IMR-90 (cell line): ENCODE measurements at regions not wholly inside any gene's neighbourhood (a gene's known extent, or its start where the extent isn't known, plus 50 kb on each side); places are given as distances from the start of the nearest gene placed in this dataset.

ENCODE experiments used
- ATAC-seq: fragments of 200-7000 bp; cut with Tn5 transposase; 2 replicates; pipeline ENCODE4 v1.9.1; 2020; ENCODE audit warnings: low read depth, mild to moderate bottlenecking, moderate library complexity
- BruUV-seq: library from RNA; stranded (reverse); fragments of 400-500 nt; replicated peaks from 2 replicates; lab custom pipeline; 2021; lab: Mats Ljungman, UMichigan
- CTCF ChIA-PET: fragments of 300-600 bp; formaldehyde crosslinking; extraction: SDS; loops from one replicate; lab custom pipeline; 2021; ENCODE audit warnings: antibody characterized with exemption; lab: Yijun Ruan, JAX
- POLR2A ChIA-PET: fragments of 300-600 bp; sonication (Branson Sonifier 250); formaldehyde crosslinking; loops from one replicate; lab custom pipeline; 2022; ENCODE audit warnings: antibody characterized with exemption; ENCODE audit not compliant: unreplicated experiment; lab: Charles Lee
- DNase-seq: peaks from one replicate; pipeline ENCODE4 v3.0.0; 2013
- H2AFZ ChIP-seq: replicated peaks from 2 replicates; pipeline ENCODE3; 2013; ENCODE audit warnings: low read length, mild to moderate bottlenecking; ENCODE audit not compliant: poor library complexity
- H2AK5ac ChIP-seq: 2 replicates; pipeline ENCODE4 v1.6.1; 2013; ENCODE audit warnings: low read depth, low read length, inconsistent platforms
- H2AK9ac ChIP-seq: replicated peaks from 2 replicates; pipeline ENCODE3; 2013; ENCODE audit warnings: mild to moderate bottlenecking, low read depth, low read length, moderate library complexity; ENCODE audit not compliant: poor library complexity
- H2BK120ac ChIP-seq: 2 replicates; pipeline ENCODE4 v1.6.1; 2013; ENCODE audit warnings: low read depth, low read length, inconsistent platforms
- H2BK15ac ChIP-seq: 3 replicates; pipeline ENCODE4 v1.6.1; 2013; ENCODE audit warnings: low read depth, low read length, inconsistent platforms
- H2BK20ac ChIP-seq: 2 replicates; pipeline ENCODE4 v1.6.1; 2013; ENCODE audit warnings: low read depth, mild to moderate bottlenecking, inconsistent platforms, low read length, moderate library complexity
- H2BK5ac ChIP-seq: 2 replicates; pipeline ENCODE4 v1.6.1; 2013; ENCODE audit warnings: mild to moderate bottlenecking, low read depth, low read length, inconsistent platforms; ENCODE audit not compliant: poor library complexity, severe bottlenecking
- H3K14ac ChIP-seq: replicated peaks from 2 replicates; pipeline ENCODE4 v1.6.1; 2013; ENCODE audit warnings: low read depth, low read length, inconsistent platforms
- H3K18ac ChIP-seq: 2 replicates; pipeline ENCODE4 v1.6.1; 2013; ENCODE audit warnings: low read depth, low read length, control low read depth
- H3K23ac ChIP-seq: 2 replicates; pipeline ENCODE4 v1.6.1; 2013; ENCODE audit warnings: low read depth, low read length, inconsistent platforms
- H3K27ac ChIP-seq: 2 replicates; pipeline ENCODE4 v1.5.1; 2013; ENCODE audit warnings: mild to moderate bottlenecking, control low read depth, low read length; ENCODE audit not compliant: insufficient read depth
- H3K27me3 ChIP-seq: 2 replicates; pipeline ENCODE4 v1.6.1; 2013; ENCODE audit warnings: low read length; ENCODE audit not compliant: control insufficient read depth, insufficient read depth
- H3K36me3 ChIP-seq: 2 replicates; pipeline ENCODE4 v1.6.1; 2013; ENCODE audit warnings: low read length, mixed read lengths; ENCODE audit not compliant: control insufficient read depth, insufficient read depth
- H3K4ac ChIP-seq: 2 replicates; pipeline ENCODE4 v1.6.1; 2013; ENCODE audit warnings: low read depth, low read length, inconsistent platforms
- H3K4me1 ChIP-seq: 2 replicates; pipeline ENCODE4 v1.6.1; 2013; ENCODE audit warnings: low read length, mixed read lengths; ENCODE audit not compliant: control insufficient read depth, insufficient read depth
- H3K4me2 ChIP-seq: 2 replicates; pipeline ENCODE4 v1.6.1; 2013; ENCODE audit warnings: low read depth, mild to moderate bottlenecking, control low read depth, low read length, moderate library complexity
- H3K4me3 ChIP-seq: 2 replicates; pipeline ENCODE4 v1.5.1; 2013; ENCODE audit warnings: low read depth, mild to moderate bottlenecking, control low read depth, low read length, moderate library complexity; ENCODE audit not compliant: insufficient read depth
- H3K56ac ChIP-seq: 2 replicates; pipeline ENCODE4 v1.6.1; 2013; ENCODE audit warnings: low read length, inconsistent platforms; ENCODE audit not compliant: insufficient read depth; ENCODE audit errors: extremely low read depth
- H3K79me1 ChIP-seq, 2 experiments: 2 replicates each; pipeline ENCODE4 v1.6.1; 2013; ENCODE audit warnings: low read length in 2 of 2, inconsistent platforms in 1 of 2, low read depth in 1 of 2
- H3K9ac ChIP-seq: 2 replicates; pipeline ENCODE4 v1.6.1; 2013; ENCODE audit warnings: low read depth, low read length, control low read depth
- H3K9me1 ChIP-seq: 2 replicates; pipeline ENCODE4 v1.6.1; 2013; ENCODE audit warnings: low read length, inconsistent platforms; ENCODE audit not compliant: insufficient read depth
- H3K9me3 ChIP-seq: 2 replicates; pipeline ENCODE4 v1.6.1; 2013; ENCODE audit warnings: low read length; ENCODE audit not compliant: control insufficient read depth, insufficient read depth
- H4K20me1 ChIP-seq: 2 replicates; pipeline ENCODE4 v1.6.1; 2013; ENCODE audit warnings: low read length, inconsistent platforms; ENCODE audit not compliant: insufficient read depth
- H4K5ac ChIP-seq: 2 replicates; pipeline ENCODE4 v1.6.1; 2013; ENCODE audit warnings: mild to moderate bottlenecking, low read depth, low read length, control low read depth
- H4K8ac ChIP-seq, 2 experiments: 2 replicates each; pipeline ENCODE4 v1.6.1; 2013; ENCODE audit warnings: low read depth in 2 of 2, low read length in 2 of 2, control low read depth in 1 of 2, inconsistent platforms in 1 of 2
- H4K91ac ChIP-seq: 2 replicates; pipeline ENCODE4 v1.6.1; 2013; ENCODE audit warnings: low read depth, low read length, inconsistent platforms; ENCODE audit not compliant: insufficient read depth
- BHLHE40 ChIP-seq: fragments of 150-350 bp; IDR thresholded peaks from 2 replicates; pipeline ENCODE4 v1.6.1; 2016; ENCODE audit warnings: mild to moderate bottlenecking, low read depth, low read length
- CEBPB ChIP-seq: IDR thresholded peaks from 2 replicates; pipeline ENCODE4 v1.6.1; 2012; ENCODE audit warnings: low read depth, low read length, improper control_type of control experiment
- CHD1 ChIP-seq: IDR thresholded peaks from 2 replicates; pipeline ENCODE4 v1.6.1; 2012; ENCODE audit warnings: low read depth, low read length, improper control_type of control experiment
- FOS ChIP-seq: fragments of 150-350 bp; IDR thresholded peaks from 2 replicates; pipeline ENCODE4 v1.6.1; 2016; ENCODE audit warnings: low read depth, low read length
- MAFK ChIP-seq: IDR thresholded peaks from 2 replicates; pipeline ENCODE4 v1.6.1; 2012; ENCODE audit warnings: low read depth, low read length, improper control_type of control experiment
- MAZ ChIP-seq: IDR thresholded peaks from 2 replicates; pipeline ENCODE4 v1.6.1; 2012; ENCODE audit warnings: low read depth, mild to moderate bottlenecking, low read length, improper control_type of control experiment, moderate library complexity, borderline replicate concordance
- MXI1 ChIP-seq: IDR thresholded peaks from 2 replicates; pipeline ENCODE4 v1.6.1; 2012; ENCODE audit warnings: low read depth, mild to moderate bottlenecking, low read length, moderate library complexity, borderline replicate concordance
- NFE2L2 ChIP-seq: fragments of 150-350 bp; IDR thresholded peaks from 2 replicates; pipeline ENCODE4 v1.6.1; 2016; ENCODE audit warnings: low read depth, mild to moderate bottlenecking, low read length
- POLR2A ChIP-seq: IDR thresholded peaks from 2 replicates; pipeline ENCODE4 v1.6.1; 2012; ENCODE audit warnings: mild to moderate bottlenecking, low read depth, low read length
- RAD21 ChIP-seq: IDR thresholded peaks from 2 replicates; pipeline ENCODE4 v1.6.1; 2012; ENCODE audit warnings: low read length, improper control_type of control experiment
- RCOR1 ChIP-seq: IDR thresholded peaks from 2 replicates; pipeline ENCODE4 v1.6.1; 2012; ENCODE audit warnings: mild to moderate bottlenecking, low read length, improper control_type of control experiment; ENCODE audit not compliant: insufficient replicate concordance
- RFX5 ChIP-seq: IDR thresholded peaks from 2 replicates; pipeline ENCODE4 v1.8.0; 2012; ENCODE audit warnings: low read depth, mild to moderate bottlenecking, low read length, moderate library complexity
- SMC3 ChIP-seq: fragments of 150-350 bp; IDR thresholded peaks from 2 replicates; pipeline ENCODE4 v1.6.1; 2016; ENCODE audit warnings: low read depth, mild to moderate bottlenecking, antibody characterized with exemption, low read length, moderate library complexity
- WGBS, 2 experiments: methylation state at CpG; one replicate each; pipeline versions ENCODE4 v1.1.5 to v1.1.7; 2013; ENCODE audit warnings: missing lambda C conversion rate in 2 of 2; ENCODE audit not compliant: insufficient read length in 1 of 2; ENCODE audit errors: extremely low coverage in 2 of 2; 5-methylcytosine and 5-hydroxymethylcytosine counted together
- dilution Hi-C: fragments of 300-500 bp; cut with HindIII; formaldehyde crosslinking; loops from one replicate; pipeline ENCODE4 v1.14.3; 2018; ENCODE audit warnings: low sequenced_read_pairs; ENCODE audit not compliant: unreplicated experiment
- in situ Hi-C: fragments of 300-500 bp; cut with MboI; formaldehyde crosslinking; loops from 3 replicates; pipeline ENCODE4 v1.14.3; 2019; ENCODE audit warnings: low sequenced_read_pairs, inconsistent platforms, mixed read lengths
- intact Hi-C: fragments of 100-400 bp; cut with micrococcal nuclease; formaldehyde crosslinking; loops from 2 replicates; pipeline ENCODE4 v1.10.0; 2022
- TF ChIP-seq, protein P1 (sequence below): fragments of 150-350 bp; IDR thresholded peaks from 2 replicates; pipeline ENCODE4 v1.6.1; 2016; ENCODE audit warnings: low read depth, mild to moderate bottlenecking, low read length, moderate library complexity, borderline replicate concordance
- TF ChIP-seq, protein P2 (sequence below): conservative IDR thresholded peaks from 2 replicates; pipeline ENCODE4 v1.5.1; 2012; ENCODE audit warnings: mild to moderate bottlenecking, low read depth, low read length, improper control_type of control experiment
- TF ChIP-seq, protein P3 (sequence below): fragments of 150-350 bp; IDR thresholded peaks from 2 replicates; pipeline ENCODE4 v1.6.1; 2017; ENCODE audit warnings: mild to moderate bottlenecking, antibody characterized with exemption, low read length, low read depth

DNA sequence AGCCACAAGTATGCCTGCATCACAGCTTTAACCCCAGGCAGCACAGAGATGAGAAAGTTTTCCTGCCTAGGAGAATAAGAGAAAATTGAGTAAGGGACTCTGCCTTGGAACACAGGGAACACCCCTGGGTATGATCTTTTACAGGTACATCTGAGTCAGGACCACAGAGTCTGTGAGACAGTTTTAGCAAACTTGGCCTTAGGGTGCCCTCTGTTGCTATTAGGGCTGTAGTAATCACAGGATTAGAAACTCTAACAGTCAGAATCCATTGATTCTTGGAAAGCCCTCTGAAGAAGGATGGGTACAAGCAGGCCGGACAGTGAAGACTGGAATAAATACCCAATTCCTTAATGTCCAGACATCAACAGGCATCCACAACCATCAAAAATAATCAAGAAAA lies 989.5 kb upstream of the CDH9 start:
- Histone ChIP-seq H3K36me3 (no peaks in the 10 kb centered on the region), H4K91ac (no peak overlapping the region), H2AK5ac (no peak overlapping the region), H3K9me1 (no peaks in the 10 kb centered on the region), H2BK120ac (no peak overlapping the region), H3K9me3 (peaks cover 9% of the 10 kb centered on the region), H3K79me1 (no peaks in the 10 kb centered on the region), H3K9ac (no peak overlapping the region), H3K4me1 (no peaks in the 10 kb centered on the region), H3K27me3 (no peaks in the 10 kb centered on the region), H3K27ac (no peak overlapping the region), H3K56ac (no peak overlapping the region), H2AFZ (no peak overlapping the region), H3K14ac (no peak overlapping the region), H2AK9ac (no peak overlapping the region), H4K20me1 (no peaks in the 10 kb centered on the region), H3K4ac (no peak overlapping the region), H4K5ac (no peak overlapping the region), H2BK20ac (no peak overlapping the region), H3K18ac (no peak overlapping the region), H4K8ac (no peak overlapping the region), H3K23ac (no peak overlapping the region), H2BK5ac (no peak overlapping the region), H3K4me3 (no peak overlapping the region), H2BK15ac (no peak overlapping the region), H3K4me2 (no peak overlapping the region)
- CTCF ChIA-PET: no interaction called here
- TF ChIP-seq CEBPB: no peak
- no peak for TF ChIP-seq POLR2A
- no peak for TF ChIP-seq RCOR1
- TF ChIP-seq, protein P1, sequence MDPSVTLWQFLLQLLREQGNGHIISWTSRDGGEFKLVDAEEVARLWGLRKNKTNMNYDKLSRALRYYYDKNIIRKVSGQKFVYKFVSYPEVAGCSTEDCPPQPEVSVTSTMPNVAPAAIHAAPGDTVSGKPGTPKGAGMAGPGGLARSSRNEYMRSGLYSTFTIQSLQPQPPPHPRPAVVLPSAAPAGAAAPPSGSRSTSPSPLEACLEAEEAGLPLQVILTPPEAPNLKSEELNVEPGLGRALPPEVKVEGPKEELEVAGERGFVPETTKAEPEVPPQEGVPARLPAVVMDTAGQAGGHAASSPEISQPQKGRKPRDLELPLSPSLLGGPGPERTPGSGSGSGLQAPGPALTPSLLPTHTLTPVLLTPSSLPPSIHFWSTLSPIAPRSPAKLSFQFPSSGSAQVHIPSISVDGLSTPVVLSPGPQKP: no peak
- TF ChIP-seq, protein P2, sequence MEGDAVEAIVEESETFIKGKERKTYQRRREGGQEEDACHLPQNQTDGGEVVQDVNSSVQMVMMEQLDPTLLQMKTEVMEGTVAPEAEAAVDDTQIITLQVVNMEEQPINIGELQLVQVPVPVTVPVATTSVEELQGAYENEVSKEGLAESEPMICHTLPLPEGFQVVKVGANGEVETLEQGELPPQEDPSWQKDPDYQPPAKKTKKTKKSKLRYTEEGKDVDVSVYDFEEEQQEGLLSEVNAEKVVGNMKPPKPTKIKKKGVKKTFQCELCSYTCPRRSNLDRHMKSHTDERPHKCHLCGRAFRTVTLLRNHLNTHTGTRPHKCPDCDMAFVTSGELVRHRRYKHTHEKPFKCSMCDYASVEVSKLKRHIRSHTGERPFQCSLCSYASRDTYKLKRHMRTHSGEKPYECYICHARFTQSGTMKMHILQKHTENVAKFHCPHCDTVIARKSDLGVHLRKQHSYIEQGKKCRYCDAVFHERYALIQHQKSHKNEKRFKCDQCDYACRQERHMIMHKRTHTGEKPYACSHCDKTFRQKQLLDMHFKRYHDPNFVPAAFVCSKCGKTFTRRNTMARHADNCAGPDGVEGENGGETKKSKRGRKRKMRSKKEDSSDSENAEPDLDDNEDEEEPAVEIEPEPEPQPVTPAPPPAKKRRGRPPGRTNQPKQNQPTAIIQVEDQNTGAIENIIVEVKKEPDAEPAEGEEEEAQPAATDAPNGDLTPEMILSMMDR: no peak
- no peak for TF ChIP-seq RAD21
- TF ChIP-seq FOS: no peak
- TF ChIP-seq MXI1: no peak
- TF ChIP-seq RFX5: no peak
- TF ChIP-seq MAZ: no peak
- no peak for TF ChIP-seq CHD1
- TF ChIP-seq SMC3: no peak
- TF ChIP-seq, protein P3, sequence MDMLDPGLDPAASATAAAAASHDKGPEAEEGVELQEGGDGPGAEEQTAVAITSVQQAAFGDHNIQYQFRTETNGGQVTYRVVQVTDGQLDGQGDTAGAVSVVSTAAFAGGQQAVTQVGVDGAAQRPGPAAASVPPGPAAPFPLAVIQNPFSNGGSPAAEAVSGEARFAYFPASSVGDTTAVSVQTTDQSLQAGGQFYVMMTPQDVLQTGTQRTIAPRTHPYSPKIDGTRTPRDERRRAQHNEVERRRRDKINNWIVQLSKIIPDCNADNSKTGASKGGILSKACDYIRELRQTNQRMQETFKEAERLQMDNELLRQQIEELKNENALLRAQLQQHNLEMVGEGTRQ: no peak
- TF ChIP-seq BHLHE40: no peak
- TF ChIP-seq NFE2L2: no peak
- TF ChIP-seq MAFK: no peak
- in situ Hi-C loops (no loop called here), intact Hi-C loops (no loop called here), dilution Hi-C loops (no loop called here)
- no peak for ATAC-seq
- WGBS, 2 experiments: no CpG with 5 or more reads among the region's 1 CpG
- DNase-seq: no peak
- BruUV-seq: no TSS peak
- POLR2A ChIA-PET: no interaction called here
